IMR-90 (cell line): ENCODE measurements at regions not wholly inside any gene's neighbourhood (a gene's known extent, or its start where the extent isn't known, plus 50 kb on each side); places are given as distances from the start of the nearest gene placed in this dataset.

ENCODE experiments used
- ATAC-seq: fragments of 200-7000 bp; cut with Tn5 transposase; 2 replicates; pipeline ENCODE4 v1.9.1; 2020; ENCODE audit warnings: low read depth, mild to moderate bottlenecking, moderate library complexity
- BruUV-seq: library from RNA; stranded (reverse); fragments of 400-500 nt; replicated peaks from 2 replicates; lab custom pipeline; 2021; lab: Mats Ljungman, UMichigan
- CTCF ChIA-PET: fragments of 300-600 bp; formaldehyde crosslinking; extraction: SDS; loops from one replicate; lab custom pipeline; 2021; ENCODE audit warnings: antibody characterized with exemption; lab: Yijun Ruan, JAX
- POLR2A ChIA-PET: fragments of 300-600 bp; sonication (Branson Sonifier 250); formaldehyde crosslinking; loops from one replicate; lab custom pipeline; 2022; ENCODE audit warnings: antibody characterized with exemption; ENCODE audit not compliant: unreplicated experiment; lab: Charles Lee
- DNase-seq: peaks from one replicate; pipeline ENCODE4 v3.0.0; 2013
- H2AFZ ChIP-seq: replicated peaks from 2 replicates; pipeline ENCODE3; 2013; ENCODE audit warnings: low read length, mild to moderate bottlenecking; ENCODE audit not compliant: poor library complexity
- H2AK5ac ChIP-seq: 2 replicates; pipeline ENCODE4 v1.6.1; 2013; ENCODE audit warnings: low read depth, low read length, inconsistent platforms
- H2AK9ac ChIP-seq: replicated peaks from 2 replicates; pipeline ENCODE3; 2013; ENCODE audit warnings: mild to moderate bottlenecking, low read depth, low read length, moderate library complexity; ENCODE audit not compliant: poor library complexity
- H2BK120ac ChIP-seq: 2 replicates; pipeline ENCODE4 v1.6.1; 2013; ENCODE audit warnings: low read depth, low read length, inconsistent platforms
- H2BK15ac ChIP-seq: 3 replicates; pipeline ENCODE4 v1.6.1; 2013; ENCODE audit warnings: low read depth, low read length, inconsistent platforms
- H2BK20ac ChIP-seq: 2 replicates; pipeline ENCODE4 v1.6.1; 2013; ENCODE audit warnings: low read depth, mild to moderate bottlenecking, inconsistent platforms, low read length, moderate library complexity
- H2BK5ac ChIP-seq: 2 replicates; pipeline ENCODE4 v1.6.1; 2013; ENCODE audit warnings: mild to moderate bottlenecking, low read depth, low read length, inconsistent platforms; ENCODE audit not compliant: poor library complexity, severe bottlenecking
- H3K14ac ChIP-seq: replicated peaks from 2 replicates; pipeline ENCODE4 v1.6.1; 2013; ENCODE audit warnings: low read depth, low read length, inconsistent platforms
- H3K18ac ChIP-seq: 2 replicates; pipeline ENCODE4 v1.6.1; 2013; ENCODE audit warnings: low read depth, low read length, control low read depth
- H3K23ac ChIP-seq: 2 replicates; pipeline ENCODE4 v1.6.1; 2013; ENCODE audit warnings: low read depth, low read length, inconsistent platforms
- H3K27ac ChIP-seq: 2 replicates; pipeline ENCODE4 v1.5.1; 2013; ENCODE audit warnings: mild to moderate bottlenecking, control low read depth, low read length; ENCODE audit not compliant: insufficient read depth
- H3K27me3 ChIP-seq: 2 replicates; pipeline ENCODE4 v1.6.1; 2013; ENCODE audit warnings: low read length; ENCODE audit not compliant: control insufficient read depth, insufficient read depth
- H3K36me3 ChIP-seq: 2 replicates; pipeline ENCODE4 v1.6.1; 2013; ENCODE audit warnings: low read length, mixed read lengths; ENCODE audit not compliant: control insufficient read depth, insufficient read depth
- H3K4ac ChIP-seq: 2 replicates; pipeline ENCODE4 v1.6.1; 2013; ENCODE audit warnings: low read depth, low read length, inconsistent platforms
- H3K4me1 ChIP-seq: 2 replicates; pipeline ENCODE4 v1.6.1; 2013; ENCODE audit warnings: low read length, mixed read lengths; ENCODE audit not compliant: control insufficient read depth, insufficient read depth
- H3K4me2 ChIP-seq: 2 replicates; pipeline ENCODE4 v1.6.1; 2013; ENCODE audit warnings: low read depth, mild to moderate bottlenecking, control low read depth, low read length, moderate library complexity
- H3K4me3 ChIP-seq: 2 replicates; pipeline ENCODE4 v1.5.1; 2013; ENCODE audit warnings: low read depth, mild to moderate bottlenecking, control low read depth, low read length, moderate library complexity; ENCODE audit not compliant: insufficient read depth
- H3K56ac ChIP-seq: 2 replicates; pipeline ENCODE4 v1.6.1; 2013; ENCODE audit warnings: low read length, inconsistent platforms; ENCODE audit not compliant: insufficient read depth; ENCODE audit errors: extremely low read depth
- H3K79me1 ChIP-seq, 2 experiments: 2 replicates each; pipeline ENCODE4 v1.6.1; 2013; ENCODE audit warnings: low read length in 2 of 2, inconsistent platforms in 1 of 2, low read depth in 1 of 2
- H3K9ac ChIP-seq: 2 replicates; pipeline ENCODE4 v1.6.1; 2013; ENCODE audit warnings: low read depth, low read length, control low read depth
- H3K9me1 ChIP-seq: 2 replicates; pipeline ENCODE4 v1.6.1; 2013; ENCODE audit warnings: low read length, inconsistent platforms; ENCODE audit not compliant: insufficient read depth
- H3K9me3 ChIP-seq: 2 replicates; pipeline ENCODE4 v1.6.1; 2013; ENCODE audit warnings: low read length; ENCODE audit not compliant: control insufficient read depth, insufficient read depth
- H4K20me1 ChIP-seq: 2 replicates; pipeline ENCODE4 v1.6.1; 2013; ENCODE audit warnings: low read length, inconsistent platforms; ENCODE audit not compliant: insufficient read depth
- H4K5ac ChIP-seq: 2 replicates; pipeline ENCODE4 v1.6.1; 2013; ENCODE audit warnings: mild to moderate bottlenecking, low read depth, low read length, control low read depth
- H4K8ac ChIP-seq, 2 experiments: 2 replicates each; pipeline ENCODE4 v1.6.1; 2013; ENCODE audit warnings: low read depth in 2 of 2, low read length in 2 of 2, control low read depth in 1 of 2, inconsistent platforms in 1 of 2
- H4K91ac ChIP-seq: 2 replicates; pipeline ENCODE4 v1.6.1; 2013; ENCODE audit warnings: low read depth, low read length, inconsistent platforms; ENCODE audit not compliant: insufficient read depth
- BHLHE40 ChIP-seq: fragments of 150-350 bp; IDR thresholded peaks from 2 replicates; pipeline ENCODE4 v1.6.1; 2016; ENCODE audit warnings: mild to moderate bottlenecking, low read depth, low read length
- CHD1 ChIP-seq: IDR thresholded peaks from 2 replicates; pipeline ENCODE4 v1.6.1; 2012; ENCODE audit warnings: low read depth, low read length, improper control_type of control experiment
- FOS ChIP-seq: fragments of 150-350 bp; IDR thresholded peaks from 2 replicates; pipeline ENCODE4 v1.6.1; 2016; ENCODE audit warnings: low read depth, low read length
- NFE2L2 ChIP-seq: fragments of 150-350 bp; IDR thresholded peaks from 2 replicates; pipeline ENCODE4 v1.6.1; 2016; ENCODE audit warnings: low read depth, mild to moderate bottlenecking, low read length
- POLR2A ChIP-seq: IDR thresholded peaks from 2 replicates; pipeline ENCODE4 v1.6.1; 2012; ENCODE audit warnings: mild to moderate bottlenecking, low read depth, low read length
- RAD21 ChIP-seq: IDR thresholded peaks from 2 replicates; pipeline ENCODE4 v1.6.1; 2012; ENCODE audit warnings: low read length, improper control_type of control experiment
- RCOR1 ChIP-seq: IDR thresholded peaks from 2 replicates; pipeline ENCODE4 v1.6.1; 2012; ENCODE audit warnings: mild to moderate bottlenecking, low read length, improper control_type of control experiment; ENCODE audit not compliant: insufficient replicate concordance
- RFX5 ChIP-seq: IDR thresholded peaks from 2 replicates; pipeline ENCODE4 v1.8.0; 2012; ENCODE audit warnings: low read depth, mild to moderate bottlenecking, low read length, moderate library complexity
- SMC3 ChIP-seq: fragments of 150-350 bp; IDR thresholded peaks from 2 replicates; pipeline ENCODE4 v1.6.1; 2016; ENCODE audit warnings: low read depth, mild to moderate bottlenecking, antibody characterized with exemption, low read length, moderate library complexity
- dilution Hi-C: fragments of 300-500 bp; cut with HindIII; formaldehyde crosslinking; loops from one replicate; pipeline ENCODE4 v1.14.3; 2018; ENCODE audit warnings: low sequenced_read_pairs; ENCODE audit not compliant: unreplicated experiment
- in situ Hi-C: fragments of 300-500 bp; cut with MboI; formaldehyde crosslinking; loops from 3 replicates; pipeline ENCODE4 v1.14.3; 2019; ENCODE audit warnings: low sequenced_read_pairs, inconsistent platforms, mixed read lengths
- intact Hi-C: fragments of 100-400 bp; cut with micrococcal nuclease; formaldehyde crosslinking; loops from 2 replicates; pipeline ENCODE4 v1.10.0; 2022
- TF ChIP-seq, protein P1 (sequence below): conservative IDR thresholded peaks from 2 replicates; pipeline ENCODE4 v1.5.1; 2012; ENCODE audit warnings: mild to moderate bottlenecking, low read depth, low read length, improper control_type of control experiment
- TF ChIP-seq, protein P2 (sequence below): fragments of 150-350 bp; IDR thresholded peaks from 2 replicates; pipeline ENCODE4 v1.6.1; 2017; ENCODE audit warnings: mild to moderate bottlenecking, antibody characterized with exemption, low read length, low read depth

GRCh38 chr5:76025790-76026189, 57.4 kb upstream of the SV2C start:
- H3K4ac ChIP-seq = no peak overlapping the region
- H4K5ac ChIP-seq = no peak overlapping the region
- no peaks in the 10 kb centered on the region for H3K9me3 ChIP-seq
- H2AK5ac ChIP-seq = no peak overlapping the region
- no peak overlapping the region for H4K91ac ChIP-seq
- in situ Hi-C loops = no loop called here
- H2BK20ac ChIP-seq = no peak overlapping the region
- intact Hi-C loops = no loop called here
- H3K4me2 ChIP-seq = no peak overlapping the region
- TF ChIP-seq FOS (no peak), NFE2L2 (no peak), POLR2A (no peak), RCOR1 (no peak), CHD1 (no peak), BHLHE40 (no peak), SMC3 (no peak), RAD21 (no peak), RFX5 (no peak)
- TF ChIP-seq, protein P1, sequence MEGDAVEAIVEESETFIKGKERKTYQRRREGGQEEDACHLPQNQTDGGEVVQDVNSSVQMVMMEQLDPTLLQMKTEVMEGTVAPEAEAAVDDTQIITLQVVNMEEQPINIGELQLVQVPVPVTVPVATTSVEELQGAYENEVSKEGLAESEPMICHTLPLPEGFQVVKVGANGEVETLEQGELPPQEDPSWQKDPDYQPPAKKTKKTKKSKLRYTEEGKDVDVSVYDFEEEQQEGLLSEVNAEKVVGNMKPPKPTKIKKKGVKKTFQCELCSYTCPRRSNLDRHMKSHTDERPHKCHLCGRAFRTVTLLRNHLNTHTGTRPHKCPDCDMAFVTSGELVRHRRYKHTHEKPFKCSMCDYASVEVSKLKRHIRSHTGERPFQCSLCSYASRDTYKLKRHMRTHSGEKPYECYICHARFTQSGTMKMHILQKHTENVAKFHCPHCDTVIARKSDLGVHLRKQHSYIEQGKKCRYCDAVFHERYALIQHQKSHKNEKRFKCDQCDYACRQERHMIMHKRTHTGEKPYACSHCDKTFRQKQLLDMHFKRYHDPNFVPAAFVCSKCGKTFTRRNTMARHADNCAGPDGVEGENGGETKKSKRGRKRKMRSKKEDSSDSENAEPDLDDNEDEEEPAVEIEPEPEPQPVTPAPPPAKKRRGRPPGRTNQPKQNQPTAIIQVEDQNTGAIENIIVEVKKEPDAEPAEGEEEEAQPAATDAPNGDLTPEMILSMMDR = no peak
- TF ChIP-seq, protein P2, sequence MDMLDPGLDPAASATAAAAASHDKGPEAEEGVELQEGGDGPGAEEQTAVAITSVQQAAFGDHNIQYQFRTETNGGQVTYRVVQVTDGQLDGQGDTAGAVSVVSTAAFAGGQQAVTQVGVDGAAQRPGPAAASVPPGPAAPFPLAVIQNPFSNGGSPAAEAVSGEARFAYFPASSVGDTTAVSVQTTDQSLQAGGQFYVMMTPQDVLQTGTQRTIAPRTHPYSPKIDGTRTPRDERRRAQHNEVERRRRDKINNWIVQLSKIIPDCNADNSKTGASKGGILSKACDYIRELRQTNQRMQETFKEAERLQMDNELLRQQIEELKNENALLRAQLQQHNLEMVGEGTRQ = no peak
- H3K18ac ChIP-seq = no peak overlapping the region
- H2AK9ac ChIP-seq = no peak overlapping the region
- no peaks in the 10 kb centered on the region for H4K20me1 ChIP-seq
- H3K23ac ChIP-seq = no peak overlapping the region
- ChIA-PET CTCF (no interaction called here), POLR2A (no interaction called here)
- no peaks in the 10 kb centered on the region for H3K4me1 ChIP-seq
- BruUV-seq = no TSS peak
- ATAC-seq = no peak
- H3K9me1 ChIP-seq = no peaks in the 10 kb centered on the region
- H2BK5ac ChIP-seq = no peak overlapping the region
- H3K79me1 ChIP-seq = no peaks in the 10 kb centered on the region
- no peak overlapping the region for H3K4me3 ChIP-seq
- no peak overlapping the region for H4K8ac ChIP-seq
- H3K27me3 ChIP-seq = no peaks in the 10 kb centered on the region
- H2BK120ac ChIP-seq = no peak overlapping the region
- DNase-seq = no peak
- no peak overlapping the region for H2AFZ ChIP-seq
- H3K14ac ChIP-seq = no peak overlapping the region
- dilution Hi-C loops = no loop called here
- no peaks in the 10 kb centered on the region for H3K36me3 ChIP-seq
- no peak overlapping the region for H3K9ac ChIP-seq
- no peak overlapping the region for H2BK15ac ChIP-seq
- H3K56ac ChIP-seq = no peak overlapping the region
- H3K27ac ChIP-seq = no peak overlapping the region
